ENCODE measurements at regions not wholly inside any gene's neighbourhood (a gene's known extent, or its start where the extent isn't known, plus 50 kb on each side); places are given as distances from the start of the nearest gene placed in this dataset.

- TF ChIP-seq POLR2A (IDR thresholded peaks at IDR 0.05) (no peak), CTCF (IDR thresholded peaks at IDR 0.05) (no peak)
Observed at GRCh38 chr4:136687118-136687517, 845.2 kb downstream of the PCDH18 start.
